Smooth muscle cell (in vitro differentiated cells): ENCODE measurements at regions not wholly inside any gene's neighbourhood (a gene's known extent, or its start where the extent isn't known, plus 50 kb on each side); places are given as distances from the start of the nearest gene placed in this dataset.

Experiments
- DNase-seq: peaks from one replicate; lab custom pipeline; 2025; ENCODE audit not compliant: unreplicated experiment; lab: John Stamatoyannopoulos, UW
- H2AFZ ChIP-seq: fragments of 200-600 bp; sonication (generic); 2 replicates; pipeline ENCODE4 v1.6.0; 2016; ENCODE audit warnings: antibody characterized with exemption, low read depth, mild to moderate bottlenecking
- H3F3A ChIP-seq: fragments of 200-600 bp; sonication (generic); 2 replicates; pipeline ENCODE4 v1.6.0; 2017; ENCODE audit warnings: antibody characterized with exemption, low read depth
- H3K27ac ChIP-seq: fragments of 200-600 bp; sonication (generic); 2 replicates; pipeline ENCODE4 v1.5.1; 2016; ENCODE audit warnings: low read depth, mild to moderate bottlenecking
- H3K27me3 ChIP-seq: fragments of 200-600 bp; sonication (generic); 2 replicates; pipeline ENCODE4 v1.6.1; 2016; ENCODE audit warnings: low read depth, mild to moderate bottlenecking
- H3K36me3 ChIP-seq: fragments of 200-600 bp; sonication (generic); 2 replicates; pipeline ENCODE4 v1.5.1; 2016; ENCODE audit warnings: low read depth
- H3K4me1 ChIP-seq: fragments of 200-600 bp; sonication (generic); 2 replicates; pipeline ENCODE4 v1.5.1; 2016; ENCODE audit warnings: low read depth
- H3K4me2 ChIP-seq: fragments of 200-600 bp; sonication (generic); 2 replicates; pipeline ENCODE4 v1.6.0; 2016; ENCODE audit warnings: mild to moderate bottlenecking
- H3K4me3 ChIP-seq: fragments of 200-600 bp; sonication (generic); 2 replicates; pipeline ENCODE4 v1.5.1; 2016; ENCODE audit warnings: mild to moderate bottlenecking
- H3K79me2 ChIP-seq: fragments of 200-600 bp; sonication (generic); 2 replicates; pipeline ENCODE4 v1.6.0; 2016; ENCODE audit warnings: low read depth, mild to moderate bottlenecking
- H3K9ac ChIP-seq: fragments of 200-600 bp; sonication (generic); 2 replicates; pipeline ENCODE4 v1.6.0; 2016; ENCODE audit warnings: low read depth
- H3K9me3 ChIP-seq: fragments of 200-600 bp; sonication (generic); replicated peaks from 2 replicates; pipeline ENCODE4 v1.5.1; 2016; ENCODE audit warnings: low read depth
- H4K20me1 ChIP-seq: fragments of 200-600 bp; sonication (generic); 2 replicates; pipeline ENCODE4 v1.6.0; 2016; ENCODE audit warnings: low read depth
- CTCF ChIP-seq: fragments of 200-600 bp; sonication (generic); IDR thresholded peaks from 2 replicates; pipeline ENCODE4 v1.5.1; 2017; ENCODE audit warnings: borderline replicate concordance, mild to moderate bottlenecking, antibody characterized with exemption; ENCODE audit not compliant: insufficient read depth, poor library complexity, severe bottlenecking
- WGBS: methylation state at CpG from one replicate; pipeline ENCODE4 v1.1.7; 2016; ENCODE audit warnings: low lambda C conversion rate; 5-methylcytosine and 5-hydroxymethylcytosine counted together

GRCh38 chr13:78784014-78784750 lies 125.2 kb upstream of the OBI1 start:
- H3K79me2 ChIP-seq = no peaks in the 10 kb centered on the region
- no peak overlapping the region for H3K27ac ChIP-seq
- no peak for DNase-seq
- no peaks in the 10 kb centered on the region for H3K36me3 ChIP-seq
- H3F3A ChIP-seq = no peaks in the 10 kb centered on the region
- no peaks in the 10 kb centered on the region for H3K9me3 ChIP-seq
- WGBS = 79% methylated on average over 6 of the region's 6 CpGs
- H3K27me3 ChIP-seq = peaks cover 21% of the 10 kb centered on the region
- no peak overlapping the region for H3K4me3 ChIP-seq
- H3K4me1 ChIP-seq = peaks cover 5% of the 10 kb centered on the region
- no peak overlapping the region for H3K9ac ChIP-seq
- H4K20me1 ChIP-seq = no peaks in the 10 kb centered on the region
- H3K4me2 ChIP-seq = no peak overlapping the region
- TF ChIP-seq CTCF = no peak
- H2AFZ ChIP-seq = no peak overlapping the region

- 43% methylated on average over 3 of the region's 3 CpGs for WGBS
- H3K4me2 ChIP-seq = no peak overlapping the region
- H4K20me1 ChIP-seq = no peaks in the 10 kb centered on the region
- H3K36me3 ChIP-seq = no peaks in the 10 kb centered on the region
- H3K9me3 ChIP-seq = no peaks in the 10 kb centered on the region
- no peaks in the 10 kb centered on the region for H3K79me2 ChIP-seq
- TF ChIP-seq CTCF = no peak
- no peak overlapping the region for H2AFZ ChIP-seq
- no peak overlapping the region for H3K27ac ChIP-seq
- H3K27me3 ChIP-seq = peaks cover 43% of the 10 kb centered on the region
- H3F3A ChIP-seq = no peaks in the 10 kb centered on the region
- no peak overlapping the region for H3K4me3 ChIP-seq
- no peak overlapping the region for H3K9ac ChIP-seq
- H3K4me1 ChIP-seq = no peaks in the 10 kb centered on the region
- DNase-seq = no peak
Observed at GRCh38 chr13:78780708-78781107, 121.8 kb upstream of the OBI1 start.

GRCh38 chr13:78779608-78780007 lies 120.7 kb upstream of the OBI1 start:
- TF ChIP-seq CTCF = no peak
- no peak overlapping the region for H3K9ac ChIP-seq
- no peak overlapping the region for H3K27ac ChIP-seq
- H3K36me3 ChIP-seq = no peaks in the 10 kb centered on the region
- no peak overlapping the region for H3K4me2 ChIP-seq
- H3K4me1 ChIP-seq = no peaks in the 10 kb centered on the region
- H3K27me3 ChIP-seq = peaks cover 37% of the 10 kb centered on the region
- 85% methylated on average over 3 of the region's 3 CpGs for WGBS
- H3K9me3 ChIP-seq = no peaks in the 10 kb centered on the region
- H3K4me3 ChIP-seq = no peak overlapping the region
- no peaks in the 10 kb centered on the region for H3F3A ChIP-seq
- DNase-seq = no peak
- no peaks in the 10 kb centered on the region for H4K20me1 ChIP-seq
- H2AFZ ChIP-seq = no peak overlapping the region
- H3K79me2 ChIP-seq = no peaks in the 10 kb centered on the region

- H3K4me2 ChIP-seq = no peak overlapping the region
- no peaks in the 10 kb centered on the region for H3K9me3 ChIP-seq
- H3K4me3 ChIP-seq = no peak overlapping the region
- no peaks in the 10 kb centered on the region for H3F3A ChIP-seq
- WGBS = 49% methylated on average over 6 of the region's 6 CpGs
- DNase-seq = no peak
- TF ChIP-seq CTCF = no peak
- H3K36me3 ChIP-seq = no peaks in the 10 kb centered on the region
- no peak overlapping the region for H3K9ac ChIP-seq
- no peaks in the 10 kb centered on the region for H4K20me1 ChIP-seq
- no peak overlapping the region for H2AFZ ChIP-seq
- peaks cover 31% of the 10 kb centered on the region for H3K27me3 ChIP-seq
- H3K79me2 ChIP-seq = no peaks in the 10 kb centered on the region
- H3K27ac ChIP-seq = no peak overlapping the region
- H3K4me1 ChIP-seq = no peaks in the 10 kb centered on the region
Observed at GRCh38 chr13:78777976-78778375, 119.0 kb upstream of the OBI1 start.
